ENCODE measurements at regions not wholly inside any gene's neighbourhood (a gene's known extent, or its start where the extent isn't known, plus 50 kb on each side); places are given as distances from the start of the nearest gene placed in this dataset.

DNA sequence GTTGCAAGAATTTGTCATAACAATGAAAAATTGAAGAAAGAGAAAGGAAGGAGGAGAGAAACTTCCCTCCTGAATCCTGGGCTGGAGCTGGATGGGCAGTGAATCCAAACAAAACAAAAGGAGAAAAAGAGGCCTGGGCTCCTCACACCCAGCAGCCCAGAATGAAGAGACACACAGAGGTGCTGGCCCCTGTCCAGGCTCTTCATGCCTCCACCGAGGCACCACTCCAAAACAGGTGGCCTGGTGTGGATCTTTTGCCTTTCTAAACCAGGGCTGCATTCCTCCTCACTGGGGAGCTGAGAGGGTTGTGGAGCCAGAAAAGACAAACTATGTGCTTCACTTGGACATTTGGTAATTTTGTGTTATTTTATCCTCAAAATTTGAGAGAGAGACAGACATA is 76.0 kb downstream of the FAM124B start:
- Mint-ChIP-seq H3K27ac (no peak overlapping the region), H3K36me3 (ENCODE audit: low read depth) (no peaks in the 10 kb centered on the region), H3K4me3 (no peak overlapping the region), H3K4me1 (no peaks in the 10 kb centered on the region), H3K9me3 (no peaks in the 10 kb centered on the region), H3K27me3 (peaks cover 32% of the 10 kb centered on the region)
- no peak for ATAC-seq (replicated peaks)

DNA sequence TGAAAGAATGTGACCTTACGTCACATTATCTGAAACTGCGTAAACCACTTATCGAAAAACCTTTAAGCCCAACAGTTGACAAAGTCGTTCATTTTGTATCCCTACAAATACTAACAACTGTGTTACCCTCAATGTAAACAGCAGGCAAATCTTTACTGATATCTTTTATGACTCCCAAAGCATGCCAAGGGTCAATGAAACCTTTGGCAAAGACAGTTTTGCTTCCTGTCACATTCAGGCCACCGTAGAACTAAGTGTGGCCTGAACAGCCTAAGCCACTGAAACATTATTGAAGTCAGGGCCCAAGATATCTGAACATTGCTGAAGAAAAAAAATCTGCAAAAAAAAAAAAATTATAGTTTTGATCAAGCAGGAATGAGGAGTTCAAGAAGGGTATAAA is 77.3 kb downstream of the FAM124B start:
- no peaks in the 10 kb centered on the region for H3K36me3 Mint-ChIP-seq (ENCODE audit: low read depth)
- H3K4me3 Mint-ChIP-seq, result no peak overlapping the region
- no peak for ATAC-seq (replicated peaks)
- peaks cover 30% of the 10 kb centered on the region for H3K27me3 Mint-ChIP-seq
- H3K27ac Mint-ChIP-seq, result no peak overlapping the region
- H3K4me1 Mint-ChIP-seq, result no peaks in the 10 kb centered on the region
- no peaks in the 10 kb centered on the region for H3K9me3 Mint-ChIP-seq

DNA sequence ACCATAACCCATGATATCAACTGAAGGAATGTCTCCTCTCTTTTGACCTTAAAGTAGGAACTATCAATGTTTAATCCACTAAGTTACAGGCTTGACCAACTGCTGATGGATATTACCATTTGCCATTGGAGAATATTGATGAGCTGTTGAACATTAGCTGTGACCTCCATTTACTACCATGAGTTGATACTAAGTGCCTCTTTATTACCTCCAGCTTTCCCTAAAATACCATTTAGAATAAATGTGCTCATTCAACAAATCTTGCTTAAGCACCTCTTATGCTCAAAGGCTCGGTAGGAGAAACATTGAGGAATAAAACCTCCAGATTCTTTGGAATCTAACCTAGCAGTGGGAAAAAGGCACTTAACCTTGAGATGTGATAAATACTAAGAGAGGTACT is 81.2 kb downstream of the FAM124B start:
- Mint-ChIP-seq H3K4me1 (no peaks in the 10 kb centered on the region), H3K27ac (no peak overlapping the region), H3K4me3 (no peak overlapping the region), H3K36me3 (ENCODE audit: low read depth) (no peaks in the 10 kb centered on the region), H3K27me3 (peaks cover 17% of the 10 kb centered on the region), H3K9me3 (no peaks in the 10 kb centered on the region)
- no peak for ATAC-seq (replicated peaks)

DNA sequence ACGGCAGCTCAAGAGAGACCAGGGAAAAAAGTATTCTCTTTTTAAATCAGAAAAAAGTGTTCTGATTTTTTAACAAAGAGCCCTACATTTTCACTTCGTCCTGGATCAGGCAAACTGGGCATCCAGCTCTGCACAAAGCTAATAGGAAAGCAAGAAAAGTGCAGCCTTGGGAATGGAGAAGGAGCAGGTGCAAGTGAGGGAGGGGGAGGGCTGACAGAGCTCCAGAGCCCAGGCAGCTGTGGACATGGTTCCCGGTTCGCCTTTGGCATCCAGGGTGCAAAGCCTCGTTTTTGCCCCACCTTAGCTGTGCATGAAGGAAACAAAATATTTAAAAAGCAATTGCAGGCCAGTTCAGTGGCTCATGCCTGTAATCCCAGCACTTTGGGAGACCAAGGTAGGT is 82.2 kb downstream of the FAM124B start:
- Mint-ChIP-seq H3K4me3 (no peak overlapping the region), H3K36me3 (ENCODE audit: low read depth) (no peaks in the 10 kb centered on the region), H3K27me3 (peaks cover 23% of the 10 kb centered on the region), H3K27ac (no peak overlapping the region), H3K9me3 (no peaks in the 10 kb centered on the region), H3K4me1 (no peaks in the 10 kb centered on the region)
- no peak for ATAC-seq (replicated peaks)

DNA sequence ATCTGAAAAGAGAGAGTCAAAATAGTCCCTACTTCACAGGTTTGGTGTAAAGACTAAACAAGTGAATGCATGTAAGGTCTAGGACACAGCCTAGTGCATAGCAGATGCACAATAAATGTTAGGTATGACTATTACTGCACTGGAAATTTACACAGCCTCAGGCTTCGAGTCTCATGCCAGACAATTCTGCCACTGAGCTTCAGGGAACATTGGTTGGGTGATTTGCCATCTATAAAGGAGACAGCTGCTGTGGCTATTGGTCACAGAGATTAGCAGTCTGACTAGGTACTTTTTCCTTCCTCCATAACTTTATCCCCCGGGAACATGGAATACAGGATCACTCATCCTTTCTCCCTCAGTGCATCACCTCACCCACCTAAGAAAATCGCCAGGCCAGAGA is 89.2 kb downstream of the FAM124B start:
- H3K36me3 Mint-ChIP-seq (ENCODE audit: low read depth), result no peaks in the 10 kb centered on the region
- no peak overlapping the region for H3K4me3 Mint-ChIP-seq
- no peak overlapping the region for H3K27ac Mint-ChIP-seq
- no peaks in the 10 kb centered on the region for H3K4me1 Mint-ChIP-seq
- ATAC-seq (replicated peaks), result no peak
- H3K9me3 Mint-ChIP-seq, result no peaks in the 10 kb centered on the region
- H3K27me3 Mint-ChIP-seq, result peaks cover 32% of the 10 kb centered on the region

DNA sequence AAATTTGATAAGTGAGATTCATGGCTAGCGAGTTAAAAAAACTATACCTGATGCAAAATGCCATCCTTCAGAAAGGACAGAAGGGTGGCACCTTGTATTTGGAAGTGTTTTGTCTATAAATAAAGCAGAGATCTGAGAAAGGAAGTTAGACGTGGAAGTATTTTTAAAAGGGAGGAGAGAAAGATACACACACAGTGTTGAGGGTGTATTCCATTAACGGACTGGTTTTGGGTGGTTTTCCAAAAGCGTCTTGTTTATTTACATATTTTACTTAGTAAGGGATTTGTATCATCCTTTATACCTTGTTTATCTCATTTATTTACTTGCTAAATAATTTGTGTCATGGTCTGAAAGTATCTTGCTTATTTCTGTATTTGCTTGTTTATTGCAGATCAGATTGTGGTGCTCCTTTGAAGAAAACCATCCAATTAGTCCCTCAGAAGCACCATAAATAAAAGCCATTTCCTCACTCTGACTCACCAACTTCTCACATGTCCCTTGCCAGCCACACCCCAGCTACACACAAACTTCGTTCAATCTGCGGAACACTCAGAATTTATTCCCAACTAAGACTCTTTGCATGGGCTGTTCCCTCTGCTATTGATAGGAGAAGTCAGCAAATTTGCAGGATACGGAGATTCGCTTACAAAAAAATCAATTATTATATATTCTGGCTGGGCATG is 90.8 kb downstream of the FAM124B start:
- no peak overlapping the region for H3K27ac Mint-ChIP-seq
- peaks cover 32% of the 10 kb centered on the region for H3K27me3 Mint-ChIP-seq
- H3K9me3 Mint-ChIP-seq, result no peaks in the 10 kb centered on the region
- ATAC-seq (replicated peaks), result no peak
- no peak overlapping the region for H3K4me3 Mint-ChIP-seq
- H3K36me3 Mint-ChIP-seq (ENCODE audit: low read depth), result no peaks in the 10 kb centered on the region
- no peaks in the 10 kb centered on the region for H3K4me1 Mint-ChIP-seq

DNA sequence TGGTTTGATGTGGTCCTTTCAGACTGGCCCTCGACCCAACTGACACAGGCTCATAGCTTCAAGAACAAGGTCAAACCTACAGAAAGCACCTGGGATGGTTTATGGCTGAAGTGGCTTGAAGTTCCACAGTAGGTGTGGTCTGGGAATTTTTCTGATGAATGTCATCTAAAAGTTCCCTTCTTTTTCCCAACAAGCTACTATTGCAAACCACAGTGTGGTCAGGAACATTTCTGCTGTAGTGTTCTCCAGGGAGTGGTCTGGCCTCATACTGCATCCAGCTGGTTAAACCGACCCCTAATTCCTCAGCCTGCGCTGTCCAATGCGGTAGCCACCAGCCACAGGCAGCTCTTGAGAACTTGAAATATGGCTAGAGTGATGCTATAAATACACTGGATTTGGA is 92.7 kb downstream of the FAM124B start:
- Mint-ChIP-seq H3K9me3 (no peaks in the 10 kb centered on the region), H3K4me1 (no peaks in the 10 kb centered on the region), H3K4me3 (no peak overlapping the region), H3K36me3 (ENCODE audit: low read depth) (no peaks in the 10 kb centered on the region), H3K27ac (no peak overlapping the region), H3K27me3 (peaks cover 25% of the 10 kb centered on the region)
- no peak for ATAC-seq (replicated peaks)

DNA sequence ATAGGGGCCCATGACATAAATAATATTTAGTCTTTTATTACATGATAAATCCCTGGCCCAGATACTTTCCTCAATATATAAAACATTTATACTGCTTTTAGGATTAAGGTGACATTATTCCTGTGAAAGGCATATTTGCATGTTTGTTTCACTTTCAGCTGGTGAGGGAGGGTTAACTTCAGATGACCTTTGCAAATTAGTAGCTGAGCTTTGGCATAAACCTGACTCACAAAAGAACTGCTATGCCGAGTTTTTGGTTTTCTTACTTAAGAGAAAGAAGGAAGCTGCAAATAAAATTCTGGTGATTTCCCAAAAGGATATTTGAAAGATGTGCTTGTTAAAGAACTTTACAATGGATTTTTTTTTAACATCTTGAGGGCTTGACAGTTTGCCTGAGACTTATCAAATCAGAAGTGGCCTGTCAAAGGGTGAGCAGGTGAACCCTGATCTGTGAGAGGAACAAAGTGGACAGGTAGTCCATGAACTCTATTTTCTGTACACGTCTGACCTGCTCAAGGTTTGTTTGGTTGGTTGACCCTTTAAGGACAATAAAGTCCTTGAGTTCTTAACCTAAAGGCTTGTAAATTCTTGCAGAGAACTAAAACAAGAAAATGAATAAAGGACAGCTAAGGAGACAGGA is 93.5 kb downstream of the FAM124B start:
- Mint-ChIP-seq H3K27ac (no peak overlapping the region), H3K9me3 (no peaks in the 10 kb centered on the region), H3K4me1 (no peaks in the 10 kb centered on the region), H3K27me3 (peaks cover 25% of the 10 kb centered on the region), H3K4me3 (no peak overlapping the region), H3K36me3 (ENCODE audit: low read depth) (no peaks in the 10 kb centered on the region)
- ATAC-seq (replicated peaks), result peak; percentile 54

DNA sequence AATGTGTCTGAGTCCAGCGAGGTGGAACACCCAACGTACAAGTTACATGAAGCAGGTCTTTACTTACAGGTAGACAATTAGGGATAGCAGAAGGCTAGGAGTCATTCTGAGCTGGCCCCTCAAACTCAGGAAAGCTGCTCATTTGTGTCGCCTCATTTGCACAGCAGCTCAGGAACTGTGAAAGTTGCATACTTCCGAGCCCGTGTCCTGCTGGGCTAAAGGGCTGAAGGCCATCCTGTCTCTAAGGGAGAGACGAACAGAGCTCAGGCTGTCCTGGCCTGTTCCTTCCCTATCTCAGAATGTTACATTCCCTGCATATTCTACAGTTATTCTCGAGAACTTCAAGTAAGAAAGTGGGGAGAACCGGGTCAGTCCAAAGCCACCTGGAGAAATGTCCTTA is 99.0 kb downstream of the FAM124B start:
- ATAC-seq (replicated peaks), result no peak
- Mint-ChIP-seq H3K9me3 (no peaks in the 10 kb centered on the region), H3K36me3 (ENCODE audit: low read depth) (no peaks in the 10 kb centered on the region), H3K27me3 (peaks cover 12% of the 10 kb centered on the region), H3K4me1 (no peaks in the 10 kb centered on the region), H3K4me3 (no peak overlapping the region), H3K27ac (no peak overlapping the region)

DNA sequence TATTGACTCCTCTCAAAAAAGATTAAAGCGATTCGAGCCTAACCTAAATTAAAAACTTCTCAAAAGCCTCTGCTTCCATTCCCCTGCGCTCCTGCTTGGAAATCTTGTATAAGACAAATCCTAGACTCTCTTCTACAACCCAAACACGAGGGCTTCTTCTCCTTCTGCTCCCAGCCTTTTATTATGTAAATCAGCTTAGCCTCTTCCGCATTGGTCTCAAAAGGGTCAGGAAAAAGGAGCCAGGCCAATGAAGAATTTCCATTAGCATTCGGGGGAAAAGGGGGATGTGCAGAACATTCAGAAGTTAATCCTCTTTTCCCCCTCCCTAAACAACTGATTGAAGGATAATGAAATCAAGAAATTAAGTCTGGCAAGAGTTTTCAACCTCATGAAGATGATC is 107.9 kb downstream of the FAM124B start:
- H3K27me3 Mint-ChIP-seq, result peaks cover 43% of the 10 kb centered on the region
- H3K27ac Mint-ChIP-seq, result no peak overlapping the region
- no peaks in the 10 kb centered on the region for H3K4me1 Mint-ChIP-seq
- H3K36me3 Mint-ChIP-seq (ENCODE audit: low read depth), result no peaks in the 10 kb centered on the region
- no peaks in the 10 kb centered on the region for H3K9me3 Mint-ChIP-seq
- no peak overlapping the region for H3K4me3 Mint-ChIP-seq
- no peak for ATAC-seq (replicated peaks)

DNA sequence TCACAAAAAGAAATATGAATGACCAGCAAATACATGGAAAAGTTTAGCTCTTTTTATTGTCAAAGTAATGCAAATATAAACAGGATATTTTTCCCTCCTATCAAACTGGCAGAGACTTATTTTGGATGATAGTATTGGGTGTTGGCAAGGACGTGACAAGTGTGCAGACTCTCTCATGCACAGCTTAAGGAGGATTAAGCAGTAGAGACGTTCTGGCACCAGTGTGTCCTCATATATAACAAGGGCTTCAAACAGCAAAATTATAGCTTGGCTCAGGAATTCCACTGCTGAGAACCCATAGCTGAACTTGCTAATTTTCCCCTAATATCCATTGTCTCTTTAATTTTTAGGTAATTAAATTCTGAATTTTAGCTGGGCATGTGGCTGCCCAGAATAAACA is 114.4 kb downstream of the FAM124B start:
- no peaks in the 10 kb centered on the region for H3K4me1 Mint-ChIP-seq
- H3K27me3 Mint-ChIP-seq, result peaks cover 32% of the 10 kb centered on the region
- H3K36me3 Mint-ChIP-seq (ENCODE audit: low read depth), result no peaks in the 10 kb centered on the region
- no peaks in the 10 kb centered on the region for H3K9me3 Mint-ChIP-seq
- no peak for ATAC-seq (replicated peaks)
- H3K27ac Mint-ChIP-seq, result no peak overlapping the region
- no peak overlapping the region for H3K4me3 Mint-ChIP-seq

DNA sequence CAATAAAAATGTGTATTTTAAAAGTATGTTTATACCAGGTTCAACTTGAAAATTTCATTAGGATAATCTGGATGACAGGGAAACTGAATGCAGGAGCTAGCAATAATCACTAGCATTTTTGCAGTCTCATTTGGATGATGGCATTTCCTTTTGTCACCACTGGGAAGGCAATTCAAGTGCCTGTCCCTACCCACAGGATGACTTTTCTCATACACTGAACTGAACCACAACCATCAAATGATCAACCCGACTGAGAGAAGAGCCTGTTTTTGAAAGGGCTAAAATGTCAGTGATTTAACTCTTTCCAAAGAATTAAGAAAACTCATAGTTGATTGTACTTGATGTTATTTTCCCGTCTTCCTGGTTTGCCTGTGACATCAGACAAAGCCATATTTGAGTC is 115.0 kb downstream of the FAM124B start:
- Mint-ChIP-seq H3K27me3 (peaks cover 26% of the 10 kb centered on the region), H3K9me3 (no peaks in the 10 kb centered on the region), H3K4me3 (no peak overlapping the region), H3K27ac (no peak overlapping the region), H3K36me3 (ENCODE audit: low read depth) (no peaks in the 10 kb centered on the region), H3K4me1 (no peaks in the 10 kb centered on the region)
- ATAC-seq (replicated peaks), result no peak

DNA sequence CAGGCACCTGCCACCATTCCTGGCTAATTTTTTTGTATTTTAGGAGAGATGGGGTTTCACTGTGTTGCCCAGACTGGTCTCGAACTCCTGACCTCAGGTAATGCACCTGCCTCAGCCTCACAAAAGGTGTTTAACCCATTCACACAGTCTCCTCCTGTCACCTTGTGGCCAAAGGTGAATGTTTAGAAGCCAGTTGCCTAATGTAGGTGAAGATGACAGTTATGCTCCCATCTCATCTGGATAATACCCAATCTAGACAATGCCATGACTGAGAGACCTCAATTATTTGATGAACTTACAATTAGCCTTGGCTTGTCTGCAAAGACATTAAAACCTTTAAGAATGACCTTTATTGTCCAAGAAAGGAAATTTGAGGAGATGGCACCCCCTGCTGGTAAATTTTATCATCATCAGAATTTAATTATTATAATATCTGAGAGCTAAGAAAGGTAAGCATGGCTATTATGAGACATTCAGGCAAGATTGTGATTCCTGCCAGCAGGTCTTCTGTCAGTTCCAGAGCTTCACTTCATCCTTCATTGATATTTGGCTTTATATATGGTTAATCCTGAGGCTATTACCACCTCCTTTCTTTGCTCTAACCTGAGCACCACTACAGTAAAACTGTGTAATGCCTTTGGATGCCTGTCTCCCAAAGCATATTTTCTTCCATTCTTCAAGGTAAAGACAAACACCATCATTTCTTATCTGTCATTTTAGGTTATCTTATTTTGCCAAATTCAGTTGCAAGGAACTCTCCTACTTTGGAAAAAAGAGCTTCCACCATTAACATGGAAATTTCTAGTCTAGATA is 117.6 kb downstream of the FAM124B start:
- Mint-ChIP-seq H3K9me3 (no peaks in the 10 kb centered on the region), H3K4me1 (no peaks in the 10 kb centered on the region), H3K27ac (no peak overlapping the region), H3K4me3 (no peak overlapping the region), H3K36me3 (ENCODE audit: low read depth) (no peaks in the 10 kb centered on the region), H3K27me3 (peaks cover 23% of the 10 kb centered on the region)
- no peak for ATAC-seq (replicated peaks)

DNA sequence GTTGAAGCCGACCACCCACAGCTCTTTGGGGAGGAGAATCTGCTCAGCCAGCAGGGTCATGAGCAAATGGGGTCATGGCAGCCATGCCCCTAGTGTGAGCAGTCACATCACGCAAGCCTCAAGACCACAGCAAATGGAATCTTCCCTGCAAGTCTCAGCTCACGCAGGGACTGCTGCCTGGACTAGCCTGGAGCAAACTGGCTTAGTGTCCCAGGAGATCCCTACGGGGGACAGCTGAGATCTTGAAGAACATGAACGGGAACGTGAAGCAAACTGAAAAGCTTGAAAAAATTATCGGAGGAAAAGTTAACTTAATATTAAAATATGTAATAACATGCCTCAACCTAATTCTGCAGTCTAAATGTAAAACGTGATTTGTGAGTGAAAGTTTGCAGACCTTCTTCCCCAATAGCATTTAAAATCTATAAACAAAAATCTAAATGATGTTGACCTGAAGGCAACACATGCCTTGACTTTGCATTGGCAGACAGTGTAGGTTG is 118.4 kb downstream of the FAM124B start:
- Mint-ChIP-seq H3K27ac (no peak overlapping the region), H3K9me3 (no peaks in the 10 kb centered on the region), H3K4me3 (no peak overlapping the region), H3K4me1 (no peaks in the 10 kb centered on the region), H3K27me3 (peaks cover 20% of the 10 kb centered on the region), H3K36me3 (ENCODE audit: low read depth) (no peaks in the 10 kb centered on the region)
- ATAC-seq (replicated peaks), result no peak

DNA sequence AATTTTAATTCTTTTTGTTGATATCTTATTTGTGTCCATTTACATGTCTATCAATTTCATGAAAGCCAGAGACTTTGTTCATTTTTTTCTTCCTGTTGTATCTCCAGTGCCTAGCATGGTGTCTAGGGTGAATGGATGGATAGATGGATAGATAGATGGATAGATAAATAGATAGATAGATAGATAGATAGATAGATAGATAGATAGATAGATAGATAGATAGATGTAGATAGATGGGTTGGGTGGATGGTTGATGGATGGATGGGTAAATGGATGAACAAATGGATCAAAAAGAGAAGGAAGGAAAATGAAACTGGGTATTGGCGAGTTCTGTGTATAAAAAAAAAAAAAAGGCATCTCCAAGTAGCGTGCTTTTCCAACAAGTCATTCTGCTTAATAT is 120.5 kb downstream of the FAM124B start:
- ATAC-seq (replicated peaks), result no peak
- no peak overlapping the region for H3K4me3 Mint-ChIP-seq
- H3K27ac Mint-ChIP-seq, result no peak overlapping the region
- peaks cover 26% of the 10 kb centered on the region for H3K27me3 Mint-ChIP-seq
- H3K4me1 Mint-ChIP-seq, result no peaks in the 10 kb centered on the region
- H3K9me3 Mint-ChIP-seq, result no peaks in the 10 kb centered on the region
- H3K36me3 Mint-ChIP-seq (ENCODE audit: low read depth), result no peaks in the 10 kb centered on the region

All from activated T-helper 17 cell treated with anti-CD3 and anti-CD28 coated beads, Interleukin-2, amount 50 U/mL, for 72 hours (primary cell).